IMR-90 (cell line): ENCODE measurements at regions not wholly inside any gene's neighbourhood (a gene's known extent, or its start where the extent isn't known, plus 50 kb on each side); places are given as distances from the start of the nearest gene placed in this dataset.

Source experiments
- BHLHE40 ChIP-seq: fragments of 150-350 bp; IDR thresholded peaks from 2 replicates; pipeline ENCODE4 v1.6.1; 2016; ENCODE audit warnings: mild to moderate bottlenecking, low read depth, low read length
- CHD1 ChIP-seq: IDR thresholded peaks from 2 replicates; pipeline ENCODE4 v1.6.1; 2012; ENCODE audit warnings: low read depth, low read length, improper control_type of control experiment
- MAZ ChIP-seq: IDR thresholded peaks from 2 replicates; pipeline ENCODE4 v1.6.1; 2012; ENCODE audit warnings: low read depth, mild to moderate bottlenecking, low read length, improper control_type of control experiment, moderate library complexity, borderline replicate concordance
- POLR2A ChIP-seq: IDR thresholded peaks from 2 replicates; pipeline ENCODE4 v1.6.1; 2012; ENCODE audit warnings: mild to moderate bottlenecking, low read depth, low read length
- RAD21 ChIP-seq: IDR thresholded peaks from 2 replicates; pipeline ENCODE4 v1.6.1; 2012; ENCODE audit warnings: low read length, improper control_type of control experiment
- RCOR1 ChIP-seq: IDR thresholded peaks from 2 replicates; pipeline ENCODE4 v1.6.1; 2012; ENCODE audit warnings: mild to moderate bottlenecking, low read length, improper control_type of control experiment; ENCODE audit not compliant: insufficient replicate concordance
- RFX5 ChIP-seq: IDR thresholded peaks from 2 replicates; pipeline ENCODE4 v1.8.0; 2012; ENCODE audit warnings: low read depth, mild to moderate bottlenecking, low read length, moderate library complexity
- SMC3 ChIP-seq: fragments of 150-350 bp; IDR thresholded peaks from 2 replicates; pipeline ENCODE4 v1.6.1; 2016; ENCODE audit warnings: low read depth, mild to moderate bottlenecking, antibody characterized with exemption, low read length, moderate library complexity
- TF ChIP-seq, protein P1 (sequence below): conservative IDR thresholded peaks from 2 replicates; pipeline ENCODE4 v1.5.1; 2012; ENCODE audit warnings: mild to moderate bottlenecking, low read depth, low read length, improper control_type of control experiment
- TF ChIP-seq, protein P2 (sequence below): fragments of 150-350 bp; IDR thresholded peaks from 2 replicates; pipeline ENCODE4 v1.6.1; 2016; ENCODE audit warnings: low read depth, mild to moderate bottlenecking, low read length, moderate library complexity, borderline replicate concordance

DNA sequence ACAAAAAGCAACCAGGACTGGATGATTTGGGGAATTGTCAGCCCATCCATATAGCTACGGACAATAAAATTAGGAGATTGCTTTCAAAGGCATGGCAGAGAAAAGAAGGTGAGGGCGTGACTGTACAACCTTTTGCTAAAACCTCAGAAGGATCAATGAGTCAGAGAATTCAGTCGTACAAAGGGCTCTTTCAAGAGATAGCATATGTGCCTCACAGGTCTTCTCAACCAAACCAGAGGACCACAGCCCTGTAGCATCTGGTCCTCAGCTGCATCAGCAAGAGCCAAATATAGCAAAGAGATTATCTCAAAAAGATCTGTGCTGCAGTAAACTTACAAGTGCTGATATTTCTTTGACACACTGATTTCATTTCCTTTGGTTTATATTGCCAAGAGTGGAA, 149.9 kb upstream of the RAB6C start:
- no peak for TF ChIP-seq POLR2A
- TF ChIP-seq, protein P1, sequence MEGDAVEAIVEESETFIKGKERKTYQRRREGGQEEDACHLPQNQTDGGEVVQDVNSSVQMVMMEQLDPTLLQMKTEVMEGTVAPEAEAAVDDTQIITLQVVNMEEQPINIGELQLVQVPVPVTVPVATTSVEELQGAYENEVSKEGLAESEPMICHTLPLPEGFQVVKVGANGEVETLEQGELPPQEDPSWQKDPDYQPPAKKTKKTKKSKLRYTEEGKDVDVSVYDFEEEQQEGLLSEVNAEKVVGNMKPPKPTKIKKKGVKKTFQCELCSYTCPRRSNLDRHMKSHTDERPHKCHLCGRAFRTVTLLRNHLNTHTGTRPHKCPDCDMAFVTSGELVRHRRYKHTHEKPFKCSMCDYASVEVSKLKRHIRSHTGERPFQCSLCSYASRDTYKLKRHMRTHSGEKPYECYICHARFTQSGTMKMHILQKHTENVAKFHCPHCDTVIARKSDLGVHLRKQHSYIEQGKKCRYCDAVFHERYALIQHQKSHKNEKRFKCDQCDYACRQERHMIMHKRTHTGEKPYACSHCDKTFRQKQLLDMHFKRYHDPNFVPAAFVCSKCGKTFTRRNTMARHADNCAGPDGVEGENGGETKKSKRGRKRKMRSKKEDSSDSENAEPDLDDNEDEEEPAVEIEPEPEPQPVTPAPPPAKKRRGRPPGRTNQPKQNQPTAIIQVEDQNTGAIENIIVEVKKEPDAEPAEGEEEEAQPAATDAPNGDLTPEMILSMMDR = no peak
- TF ChIP-seq RFX5 = no peak
- TF ChIP-seq RCOR1 = no peak
- TF ChIP-seq RAD21 = no peak
- TF ChIP-seq BHLHE40 = no peak
- TF ChIP-seq SMC3 = no peak
- no peak for TF ChIP-seq MAZ
- TF ChIP-seq CHD1 = no peak
- TF ChIP-seq, protein P2, sequence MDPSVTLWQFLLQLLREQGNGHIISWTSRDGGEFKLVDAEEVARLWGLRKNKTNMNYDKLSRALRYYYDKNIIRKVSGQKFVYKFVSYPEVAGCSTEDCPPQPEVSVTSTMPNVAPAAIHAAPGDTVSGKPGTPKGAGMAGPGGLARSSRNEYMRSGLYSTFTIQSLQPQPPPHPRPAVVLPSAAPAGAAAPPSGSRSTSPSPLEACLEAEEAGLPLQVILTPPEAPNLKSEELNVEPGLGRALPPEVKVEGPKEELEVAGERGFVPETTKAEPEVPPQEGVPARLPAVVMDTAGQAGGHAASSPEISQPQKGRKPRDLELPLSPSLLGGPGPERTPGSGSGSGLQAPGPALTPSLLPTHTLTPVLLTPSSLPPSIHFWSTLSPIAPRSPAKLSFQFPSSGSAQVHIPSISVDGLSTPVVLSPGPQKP = no peak
